ENCODE measurements at regions not wholly inside any gene's neighbourhood (a gene's known extent, or its start where the extent isn't known, plus 50 kb on each side); places are given as distances from the start of the nearest gene placed in this dataset.

DNA sequence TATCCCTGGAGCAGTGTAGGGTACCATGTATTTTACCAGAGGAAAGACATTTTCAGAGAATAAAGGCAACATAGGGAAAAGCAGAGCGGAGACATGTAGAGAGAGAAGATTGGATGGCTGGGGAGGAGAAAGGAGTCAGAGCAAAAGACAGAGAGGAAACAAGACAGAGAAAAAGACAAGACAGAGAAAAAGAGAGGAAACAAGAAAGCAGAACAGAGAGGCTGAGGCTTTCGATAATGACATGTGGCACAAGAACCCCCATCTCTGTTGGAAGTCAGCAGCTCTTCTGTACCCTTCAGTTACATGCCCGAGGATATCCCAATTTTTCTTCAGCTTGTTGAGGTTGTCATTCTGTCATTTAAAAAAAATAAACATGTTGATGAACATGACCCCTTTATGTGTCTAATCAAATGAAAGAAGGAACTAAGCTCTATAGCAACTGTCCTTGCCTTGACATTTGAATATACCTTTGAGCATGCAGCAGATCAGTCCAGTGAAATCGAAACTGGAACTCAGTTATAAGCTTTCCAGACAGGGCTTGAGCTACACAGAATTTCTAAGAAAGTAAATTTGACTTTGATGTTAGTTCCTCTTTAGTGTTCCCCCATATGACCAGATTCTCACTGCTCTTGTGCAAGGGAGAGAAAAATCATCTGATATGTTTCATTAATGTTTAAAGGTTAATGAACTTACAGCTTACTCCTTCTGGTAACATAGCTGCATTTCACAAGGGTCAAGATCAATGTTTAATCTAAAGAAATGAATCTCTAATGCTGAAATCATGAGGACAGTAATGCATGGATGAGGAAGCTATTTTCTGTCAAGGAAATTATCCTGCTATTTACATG, 75.1 kb upstream of the SP4 start:
- ATAC-seq (peak; percentile 84), DNase-seq (peak in 1 of 2 donors; percentile 20)
- H3K4me1 Mint-ChIP-seq = peaks cover 59% of the 10 kb centered on the region

DNA sequence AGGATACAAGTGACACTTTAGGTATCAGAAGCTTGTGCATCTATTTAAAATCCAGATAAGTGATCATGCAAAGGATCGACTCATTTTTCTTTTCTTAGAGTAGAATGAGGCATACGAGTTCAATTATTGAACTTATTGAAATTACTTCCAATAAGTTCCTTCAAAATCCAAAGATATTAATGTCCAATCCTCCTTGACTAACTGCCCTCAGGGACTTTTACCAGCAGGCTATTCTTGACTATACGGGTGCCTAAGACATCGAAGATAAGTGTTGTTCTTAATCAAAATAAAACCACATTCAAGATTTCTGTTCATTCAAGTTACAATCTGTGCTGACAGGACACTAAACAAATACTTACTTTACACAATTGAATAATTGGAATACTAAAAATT, 74.5 kb upstream of the SP4 start:
- peak overlapping the region; percentile 16 to 28 for H3K27ac Mint-ChIP-seq
- no peaks in the 10 kb centered on the region for H3K27me3 Mint-ChIP-seq
- H3K4me3 Mint-ChIP-seq = peak overlapping the region; percentile 69 to 78
- H3K9me3 Mint-ChIP-seq = no peaks in the 10 kb centered on the region
- DNase-seq = no peak
- ATAC-seq = no peak
- peaks cover 59% of the 10 kb centered on the region for H3K4me1 Mint-ChIP-seq

More for the DNA sequence above, 75.1 kb upstream of the SP4 start:
- Mint-ChIP-seq H3K4me3 (peak overlapping the region; percentile 69 to 78), H3K9me3 (no peaks in the 10 kb centered on the region), H3K27me3 (no peaks in the 10 kb centered on the region), H3K27ac (peak overlapping the region; percentile 51 to 86)

DNA sequence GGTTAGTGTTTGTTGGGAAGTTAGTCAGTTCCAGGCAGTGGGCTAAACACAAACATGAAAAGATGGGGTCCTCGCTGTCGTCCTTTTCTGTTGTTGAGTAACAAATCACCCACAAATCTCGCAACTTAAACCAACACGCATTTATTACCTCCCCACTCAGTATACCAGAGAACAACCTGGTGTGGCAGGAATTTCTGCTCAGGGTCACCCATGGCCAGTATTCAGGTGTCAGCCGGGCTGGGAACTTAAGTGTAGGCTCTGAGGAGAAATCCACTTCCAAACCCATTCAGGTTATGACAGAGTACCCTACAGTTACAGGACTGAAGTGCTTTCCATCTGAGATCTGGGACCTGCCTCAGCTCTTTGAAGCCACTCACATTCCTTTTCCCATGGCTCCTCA, 73.6 kb upstream of the SP4 start:
- H3K27me3 Mint-ChIP-seq = no peaks in the 10 kb centered on the region
- H3K9me3 Mint-ChIP-seq = no peaks in the 10 kb centered on the region
- ATAC-seq (no peak), DNase-seq (no peak)
- peak overlapping the region; percentile 85 to 88 for H3K27ac Mint-ChIP-seq
- H3K4me3 Mint-ChIP-seq = peak overlapping the region; percentile 49 to 78
- H3K4me1 Mint-ChIP-seq = peaks cover 61% of the 10 kb centered on the region

DNA sequence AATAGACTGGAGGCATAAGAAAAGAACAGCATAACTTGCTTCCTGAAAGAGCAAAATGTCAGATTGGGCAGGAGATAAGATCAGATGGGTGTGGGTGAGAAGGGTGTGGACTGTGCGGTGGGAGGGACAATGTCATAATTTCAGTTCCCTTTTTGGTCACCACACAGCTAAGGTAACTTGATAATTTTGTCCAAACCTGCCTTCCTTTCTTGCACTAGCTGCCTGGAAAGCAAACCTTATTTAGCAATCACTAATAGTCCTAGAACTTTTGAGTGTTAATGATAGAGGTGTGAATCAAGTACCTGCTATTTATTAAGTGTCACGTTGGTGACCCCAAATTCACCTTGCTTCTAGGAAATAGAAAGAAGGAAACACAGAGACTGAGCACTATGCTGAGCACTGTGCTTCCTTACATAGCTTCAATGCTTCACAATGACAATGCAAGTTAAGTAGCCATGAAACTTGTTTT, 72.4 kb upstream of the SP4 start:
- DNase-seq (peak; percentile 60 to 65), ATAC-seq (peak; percentile 93)
- peak overlapping the region; percentile 2 to 61 for H3K4me3 Mint-ChIP-seq
- H3K27ac Mint-ChIP-seq = no peak overlapping the region
- peaks cover 65% of the 10 kb centered on the region for H3K4me1 Mint-ChIP-seq
- H3K9me3 Mint-ChIP-seq = no peaks in the 10 kb centered on the region
- H3K27me3 Mint-ChIP-seq = no peaks in the 10 kb centered on the region

DNA sequence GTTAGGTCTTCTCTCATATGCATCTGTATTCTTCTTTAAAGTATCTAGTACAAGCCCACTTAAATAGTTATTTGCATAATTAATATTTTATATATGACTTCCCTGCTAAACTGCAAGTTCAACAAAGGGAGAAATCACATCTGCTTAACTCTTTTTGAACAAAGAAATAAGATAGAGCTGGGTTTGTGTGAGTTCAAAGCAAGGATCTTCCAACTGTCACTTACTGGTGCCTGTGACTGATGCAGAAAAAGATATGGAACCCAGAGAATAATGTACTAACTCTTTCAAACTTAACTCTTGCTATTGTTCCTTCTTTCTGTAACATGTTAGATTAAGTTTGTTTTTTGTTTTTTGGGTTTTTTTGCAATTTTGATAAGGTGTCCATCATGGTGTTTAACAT, 71.3 kb upstream of the SP4 start:
- ATAC-seq (no peak), DNase-seq (no peak)
- Mint-ChIP-seq H3K27me3 (no peaks in the 10 kb centered on the region), H3K4me1 (peaks cover 76% of the 10 kb centered on the region), H3K9me3 (no peaks in the 10 kb centered on the region), H3K4me3 (no peak overlapping the region), H3K27ac (peak overlapping the region in 1 of 2 donors; percentile 13)

DNA sequence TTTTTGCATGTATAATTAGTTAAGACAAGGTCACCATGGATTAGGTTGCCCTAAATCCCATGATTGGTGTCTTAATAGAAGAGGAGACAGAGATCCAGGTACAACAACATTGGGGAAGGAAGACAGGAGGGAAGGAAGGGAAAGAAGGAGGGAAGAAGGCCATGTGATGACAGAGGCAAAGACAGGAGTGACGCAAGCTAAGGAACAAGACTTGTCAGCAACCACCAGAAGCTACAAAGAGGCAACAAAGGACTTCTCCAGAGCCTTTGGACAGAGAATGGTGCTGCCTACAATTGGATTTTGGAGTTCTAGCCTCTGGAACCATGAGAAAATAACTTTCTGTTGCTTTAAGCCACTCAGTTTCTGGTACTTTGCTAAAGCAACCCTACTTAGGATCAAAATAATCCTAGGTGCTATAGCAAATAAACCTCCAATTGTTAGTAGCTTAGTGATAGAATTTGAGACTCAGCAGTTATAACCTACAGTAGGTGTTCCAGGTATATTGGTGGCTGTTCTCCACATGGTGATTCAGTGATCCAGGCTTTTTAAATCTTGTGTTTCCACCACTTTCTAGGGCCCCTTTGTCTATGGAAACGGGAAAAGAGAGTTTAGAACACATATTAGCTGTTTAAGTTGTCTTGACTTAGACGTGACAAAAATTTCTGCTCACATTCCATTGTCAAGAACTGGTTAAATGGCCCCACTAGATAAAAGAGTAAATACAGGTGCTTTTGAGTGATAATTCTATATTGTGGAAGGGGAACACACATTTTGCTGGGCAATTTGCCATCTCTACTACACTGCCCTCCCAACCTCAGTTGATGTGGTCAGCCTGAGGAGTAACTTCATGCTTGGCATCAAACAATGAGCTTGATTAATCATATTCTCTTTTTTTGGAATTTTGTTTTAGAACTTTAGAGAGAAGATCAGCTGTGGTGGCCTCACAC, 70.5 kb upstream of the SP4 start:
- Mint-ChIP-seq H3K27ac (no peak overlapping the region), H3K4me1 (peaks cover 76% of the 10 kb centered on the region), H3K27me3 (no peaks in the 10 kb centered on the region), H3K9me3 (no peaks in the 10 kb centered on the region), H3K4me3 (no peak overlapping the region)
- ATAC-seq = no peak
- no peak for DNase-seq

DNA sequence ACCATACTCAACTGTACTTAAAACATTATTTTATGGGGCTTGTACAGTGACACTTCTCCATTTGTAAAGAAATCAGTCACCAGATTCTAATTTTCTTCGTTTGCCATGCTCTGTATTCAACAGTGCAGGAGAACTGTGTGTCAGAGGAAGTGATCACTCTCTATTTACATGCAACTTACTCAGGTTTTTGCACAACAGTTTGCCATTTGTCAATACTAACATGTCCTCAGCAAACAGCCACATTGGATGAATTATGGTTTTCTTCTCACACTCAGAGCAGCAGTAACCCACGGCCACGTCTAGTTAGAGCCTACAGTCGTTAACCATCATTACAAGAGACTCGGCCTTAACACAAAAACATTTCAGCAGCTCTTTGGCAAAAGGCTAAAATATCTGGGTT, 69.2 kb upstream of the SP4 start:
- DNase-seq (no peak), ATAC-seq (no peak)
- H3K9me3 Mint-ChIP-seq = no peaks in the 10 kb centered on the region
- H3K27me3 Mint-ChIP-seq = no peaks in the 10 kb centered on the region
- H3K27ac Mint-ChIP-seq = no peak overlapping the region
- no peak overlapping the region for H3K4me3 Mint-ChIP-seq
- H3K4me1 Mint-ChIP-seq = peaks cover 64% of the 10 kb centered on the region

DNA sequence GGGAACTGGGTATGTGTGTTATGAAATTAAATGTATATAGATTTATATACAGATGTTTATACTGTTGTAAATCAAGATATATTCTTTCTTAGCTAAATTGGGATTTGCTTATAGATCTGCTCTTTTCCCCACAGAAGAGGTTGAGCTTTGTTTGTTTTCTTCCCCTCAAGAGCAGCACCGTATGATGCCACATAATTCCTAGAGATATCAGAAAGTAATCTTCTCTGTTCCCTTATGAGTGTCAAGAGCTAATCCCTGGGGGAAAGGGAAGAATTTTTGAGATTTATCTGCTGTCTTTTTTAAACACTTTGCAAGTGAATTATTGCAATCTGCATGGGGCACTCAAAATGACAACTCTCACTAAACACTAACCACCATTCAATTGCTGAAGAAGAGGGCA, 68.7 kb upstream of the SP4 start:
- H3K27ac Mint-ChIP-seq = no peak overlapping the region
- no peaks in the 10 kb centered on the region for H3K27me3 Mint-ChIP-seq
- no peak overlapping the region for H3K4me3 Mint-ChIP-seq
- ATAC-seq (no peak), DNase-seq (no peak)
- H3K9me3 Mint-ChIP-seq = no peaks in the 10 kb centered on the region
- peaks cover 58% of the 10 kb centered on the region for H3K4me1 Mint-ChIP-seq

DNA sequence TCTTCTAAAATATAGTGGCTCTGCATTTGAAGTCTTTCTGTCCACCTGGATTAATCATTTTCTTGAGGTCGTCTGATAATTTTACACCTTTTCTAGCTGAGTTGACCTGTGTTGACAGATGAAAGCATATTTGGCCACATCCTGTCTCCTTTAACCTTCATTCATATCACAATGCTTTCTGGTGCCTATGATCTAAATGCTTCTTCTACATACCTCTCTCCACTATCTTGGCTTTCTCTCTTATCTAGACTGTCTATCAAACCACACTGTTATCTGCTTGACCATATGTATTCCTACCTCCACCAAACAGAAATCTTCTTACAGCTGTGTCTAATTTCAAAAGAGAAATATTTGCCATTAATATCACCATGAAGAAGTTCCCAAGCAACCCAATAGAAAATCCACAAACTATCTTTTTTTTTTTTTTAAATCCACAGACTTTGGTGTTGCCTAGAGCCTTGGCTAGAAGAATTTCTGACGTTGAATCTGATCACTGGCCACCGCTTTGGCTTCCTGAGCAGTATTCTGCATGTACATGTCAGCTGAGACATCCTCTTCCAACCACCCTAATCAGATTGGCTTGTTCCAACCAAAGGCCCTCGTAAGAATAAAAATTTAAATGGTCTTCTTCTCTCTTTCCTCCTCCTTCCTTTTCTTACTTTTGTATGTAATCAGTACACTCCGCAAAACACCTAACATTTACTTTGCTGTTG, 66.3 kb upstream of the SP4 start:
- Mint-ChIP-seq H3K4me1 (peaks cover 49% of the 10 kb centered on the region), H3K9me3 (no peaks in the 10 kb centered on the region), H3K4me3 (no peak overlapping the region), H3K27ac (peak overlapping the region in 1 of 2 donors; percentile 47), H3K27me3 (no peaks in the 10 kb centered on the region)
- DNase-seq (no peak), ATAC-seq (no peak)

DNA sequence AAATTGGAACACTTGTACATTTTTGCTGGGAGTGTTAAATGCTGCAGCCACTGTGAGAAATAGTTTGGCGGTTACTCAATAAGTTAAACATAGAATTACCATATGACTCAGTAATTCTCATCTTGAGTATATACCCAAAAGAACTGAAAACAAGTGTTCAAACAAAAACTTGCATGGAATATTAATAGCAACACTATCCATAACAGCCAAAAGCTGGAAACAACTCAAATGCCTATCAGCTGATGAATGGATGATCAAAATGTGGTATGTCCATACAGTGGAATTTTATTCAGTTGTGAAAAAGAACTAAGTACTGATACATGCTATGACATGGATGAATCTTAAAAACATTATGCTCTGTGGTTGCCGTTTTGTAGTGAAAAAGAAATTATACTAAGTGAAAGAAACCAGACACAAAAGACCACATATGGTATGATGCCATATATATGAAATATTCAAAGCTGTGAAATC, 63.0 kb upstream of the SP4 start:
- Mint-ChIP-seq H3K4me1 (peaks cover 38% of the 10 kb centered on the region), H3K4me3 (no peak overlapping the region), H3K27ac (no peak overlapping the region), H3K27me3 (no peaks in the 10 kb centered on the region), H3K9me3 (no peaks in the 10 kb centered on the region)
- peak; percentile 84 for ATAC-seq
- DNase-seq = no peak

DNA sequence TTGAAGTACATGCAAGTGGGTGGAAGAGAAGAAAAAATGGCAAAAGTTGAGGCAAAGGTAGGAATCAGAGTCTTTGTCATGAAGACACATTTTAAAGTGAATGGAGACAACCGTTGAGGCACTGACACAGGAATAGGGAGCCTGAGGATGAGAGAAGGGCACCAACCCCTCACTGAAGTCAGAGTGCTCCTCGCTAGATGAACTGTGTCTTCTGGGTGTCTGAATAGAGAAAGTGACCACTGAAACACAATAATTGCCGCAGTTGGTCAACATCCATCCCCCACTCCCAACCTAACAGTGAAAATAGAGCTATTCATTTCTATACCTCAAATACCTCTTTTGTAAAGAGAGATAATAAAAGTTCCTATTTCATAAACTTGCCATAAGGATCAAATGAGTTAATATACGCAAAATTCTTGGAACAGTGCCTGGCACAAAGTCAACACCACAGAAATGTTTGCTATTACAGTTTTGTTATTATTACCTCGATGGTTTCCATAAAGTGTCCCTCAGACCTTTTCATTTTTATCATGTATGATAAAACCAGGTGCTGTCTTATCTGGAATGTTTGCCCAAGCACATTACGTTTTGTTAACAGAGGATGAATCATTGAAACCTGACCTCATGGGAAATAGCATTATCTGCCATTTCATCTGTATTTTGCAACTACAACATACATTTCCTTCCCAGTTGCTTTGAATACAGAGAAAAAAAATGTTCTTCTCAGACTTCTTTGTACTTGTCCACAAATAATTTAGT, 61.8 kb upstream of the SP4 start:
- Mint-ChIP-seq H3K27ac (peak overlapping the region in 1 of 2 donors; percentile 21), H3K4me3 (no peak overlapping the region), H3K4me1 (peaks cover 38% of the 10 kb centered on the region), H3K27me3 (no peaks in the 10 kb centered on the region), H3K9me3 (no peaks in the 10 kb centered on the region)
- no peak for ATAC-seq
- DNase-seq = no peak

DNA sequence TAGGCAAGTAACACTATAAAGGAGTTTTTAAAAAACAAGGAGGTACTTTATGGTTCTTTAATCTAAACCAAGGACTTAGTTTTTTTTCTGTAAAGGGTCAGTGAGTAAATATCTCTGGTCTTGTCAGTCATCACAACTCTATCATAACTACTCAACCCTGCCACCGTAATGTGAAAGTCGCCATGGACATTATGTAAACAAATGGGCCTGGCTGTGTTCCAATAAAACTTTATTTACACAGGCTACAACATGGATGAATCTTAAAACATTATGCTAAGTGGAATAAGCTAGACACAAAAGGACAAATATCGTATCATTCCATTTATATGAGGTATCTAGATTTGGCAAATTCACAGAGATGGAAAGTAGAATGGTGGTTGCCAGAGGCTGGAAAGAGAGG, 60.8 kb upstream of the SP4 start:
- no peaks in the 10 kb centered on the region for H3K27me3 Mint-ChIP-seq
- DNase-seq (no peak), ATAC-seq (no peak)
- H3K27ac Mint-ChIP-seq = no peak overlapping the region
- peaks cover 35% of the 10 kb centered on the region for H3K4me1 Mint-ChIP-seq
- H3K4me3 Mint-ChIP-seq = no peak overlapping the region
- H3K9me3 Mint-ChIP-seq = no peaks in the 10 kb centered on the region

DNA sequence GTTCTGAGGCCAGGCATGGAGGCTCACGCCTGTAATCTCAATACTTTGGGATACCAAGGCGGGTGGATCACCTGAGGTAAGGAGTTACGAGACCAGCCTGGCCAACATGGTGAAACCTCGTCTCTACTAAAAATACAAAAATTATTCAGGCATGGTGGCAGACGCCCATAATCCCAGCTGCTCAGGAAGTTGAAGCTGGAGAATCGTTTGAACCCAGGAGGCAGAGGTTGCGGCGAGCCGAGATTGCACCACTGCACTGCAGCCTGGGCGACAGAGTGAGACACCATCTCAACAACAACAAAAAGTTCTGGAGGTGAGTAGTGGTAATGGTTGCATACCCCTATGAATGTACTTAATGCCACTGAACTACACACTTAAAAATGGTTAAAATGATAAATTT, 60.3 kb upstream of the SP4 start:
- Mint-ChIP-seq H3K4me1 (peaks cover 34% of the 10 kb centered on the region), H3K27ac (no peak overlapping the region), H3K4me3 (no peak overlapping the region), H3K27me3 (no peaks in the 10 kb centered on the region), H3K9me3 (no peaks in the 10 kb centered on the region)
- DNase-seq = no peak
- ATAC-seq = no peak

DNA sequence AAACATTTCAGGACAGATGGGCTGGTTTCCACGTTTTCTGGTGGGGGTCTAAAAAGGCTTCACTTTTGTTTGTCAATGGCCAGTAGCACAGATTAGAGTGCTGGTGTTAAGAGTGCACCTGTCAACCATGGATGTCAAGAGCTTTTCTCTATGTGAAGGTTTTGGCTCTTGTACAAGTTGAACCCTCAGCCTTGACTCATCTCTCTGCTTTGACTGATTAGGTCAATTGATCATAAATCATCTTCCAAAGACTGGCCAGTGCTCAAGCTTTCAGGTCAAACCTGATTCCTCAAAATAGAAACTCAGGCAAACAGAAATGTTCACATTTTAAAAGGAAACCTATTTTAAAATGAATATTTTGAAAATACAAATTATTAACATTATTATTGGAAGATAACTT, 59.6 kb upstream of the SP4 start:
- Mint-ChIP-seq H3K4me3 (no peak overlapping the region), H3K9me3 (peaks cover 0 to 6% of the 10 kb centered on the region in 2 donors), H3K27ac (no peak overlapping the region), H3K27me3 (no peaks in the 10 kb centered on the region), H3K4me1 (peaks cover 34% of the 10 kb centered on the region)
- ATAC-seq = no peak
- DNase-seq = no peak

All from stimulated activated naive CD8-positive, alpha-beta T cell treated with anti-CD3 and anti-CD28 coated beads, Interleukin-15, amount 100 ng/mL, for 72 hours (primary cell).